HL-60 (cell line): ENCODE measurements at regions not wholly inside any gene's neighbourhood (a gene's known extent, or its start where the extent isn't known, plus 50 kb on each side); places are given as distances from the start of the nearest gene placed in this dataset.

Source experiments
- DNase-seq, 2 experiments: peaks; one replicate each; pipeline ENCODE4 v3.0.0-alpha.2; 2010 to 2020; ENCODE audit warnings: low read depth in 1 of 2, low spot score in 1 of 2
- H3K27ac ChIP-seq: fragments of 250-450 bp; sonication (Bioruptor Pico); replicated peaks from 2 replicates; pipeline ENCODE4 v1.5.1; 2020; ENCODE audit warnings: mild to moderate bottlenecking, moderate library complexity
- H3K27me3 ChIP-seq: fragments of 250-450 bp; sonication (Bioruptor Pico); 2 replicates; pipeline ENCODE4 v1.5.1; 2021; ENCODE audit warnings: mild to moderate bottlenecking, moderate library complexity; ENCODE audit not compliant: insufficient read depth, poor library complexity, severe bottlenecking
- H3K4me3 ChIP-seq: replicated peaks from 2 replicates; pipeline ENCODE4 v1.5.1; 2011; ENCODE audit warnings: mild to moderate bottlenecking, control low read depth, low read length; ENCODE audit not compliant: insufficient read depth
- GABPA ChIP-seq: IDR thresholded peaks from 2 replicates; pipeline ENCODE4 v1.6.1; 2012; ENCODE audit warnings: low read depth
- POLR2AphosphoS5 ChIP-seq: IDR thresholded peaks from 2 replicates; pipeline ENCODE4 v1.6.1; 2012; ENCODE audit warnings: low read depth
- SPI1 ChIP-seq: IDR thresholded peaks from 2 replicates; pipeline ENCODE4 v1.6.1; 2012; ENCODE audit warnings: low read depth, mild to moderate bottlenecking, borderline replicate concordance
- TF ChIP-seq, protein P1 (sequence below): IDR thresholded peaks from one replicate; pipeline ENCODE4 v1.5.1; 2011; ENCODE audit warnings: low read length, control low read depth, inconsistent platforms; ENCODE audit not compliant: insufficient read depth
- TF ChIP-seq, protein P2 (sequence below): IDR thresholded peaks from 2 replicates; pipeline ENCODE4 v1.6.1; 2012; ENCODE audit warnings: low read depth; ENCODE audit not compliant: insufficient replicate concordance

DNA sequence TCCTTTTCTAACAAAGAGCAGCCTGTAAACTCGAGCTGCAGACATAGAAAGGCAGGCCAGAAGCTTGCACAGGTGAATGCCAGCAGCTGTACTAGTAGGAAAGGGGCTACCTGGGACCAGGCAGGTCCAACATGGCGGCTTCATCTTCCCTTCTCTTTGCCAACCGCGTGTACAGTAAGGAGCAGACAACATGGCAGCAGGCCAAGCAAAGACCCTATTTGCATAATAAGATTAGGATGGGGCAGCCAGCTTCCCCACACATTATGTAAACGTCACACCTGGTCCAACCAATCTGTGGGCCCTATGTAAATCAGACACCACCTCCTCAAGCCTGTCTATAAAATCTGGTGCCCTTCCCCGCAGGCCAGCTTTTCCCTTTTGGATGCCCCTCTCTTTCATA is 1186.5 kb upstream of the AUTS2 start:
- no peak overlapping the region for H3K4me3 ChIP-seq
- no peak overlapping the region for H3K27ac ChIP-seq
- TF ChIP-seq, protein P1, sequence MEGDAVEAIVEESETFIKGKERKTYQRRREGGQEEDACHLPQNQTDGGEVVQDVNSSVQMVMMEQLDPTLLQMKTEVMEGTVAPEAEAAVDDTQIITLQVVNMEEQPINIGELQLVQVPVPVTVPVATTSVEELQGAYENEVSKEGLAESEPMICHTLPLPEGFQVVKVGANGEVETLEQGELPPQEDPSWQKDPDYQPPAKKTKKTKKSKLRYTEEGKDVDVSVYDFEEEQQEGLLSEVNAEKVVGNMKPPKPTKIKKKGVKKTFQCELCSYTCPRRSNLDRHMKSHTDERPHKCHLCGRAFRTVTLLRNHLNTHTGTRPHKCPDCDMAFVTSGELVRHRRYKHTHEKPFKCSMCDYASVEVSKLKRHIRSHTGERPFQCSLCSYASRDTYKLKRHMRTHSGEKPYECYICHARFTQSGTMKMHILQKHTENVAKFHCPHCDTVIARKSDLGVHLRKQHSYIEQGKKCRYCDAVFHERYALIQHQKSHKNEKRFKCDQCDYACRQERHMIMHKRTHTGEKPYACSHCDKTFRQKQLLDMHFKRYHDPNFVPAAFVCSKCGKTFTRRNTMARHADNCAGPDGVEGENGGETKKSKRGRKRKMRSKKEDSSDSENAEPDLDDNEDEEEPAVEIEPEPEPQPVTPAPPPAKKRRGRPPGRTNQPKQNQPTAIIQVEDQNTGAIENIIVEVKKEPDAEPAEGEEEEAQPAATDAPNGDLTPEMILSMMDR = no peak
- TF ChIP-seq POLR2AphosphoS5 (no peak), GABPA (no peak), SPI1 (no peak)
- TF ChIP-seq, protein P2, sequence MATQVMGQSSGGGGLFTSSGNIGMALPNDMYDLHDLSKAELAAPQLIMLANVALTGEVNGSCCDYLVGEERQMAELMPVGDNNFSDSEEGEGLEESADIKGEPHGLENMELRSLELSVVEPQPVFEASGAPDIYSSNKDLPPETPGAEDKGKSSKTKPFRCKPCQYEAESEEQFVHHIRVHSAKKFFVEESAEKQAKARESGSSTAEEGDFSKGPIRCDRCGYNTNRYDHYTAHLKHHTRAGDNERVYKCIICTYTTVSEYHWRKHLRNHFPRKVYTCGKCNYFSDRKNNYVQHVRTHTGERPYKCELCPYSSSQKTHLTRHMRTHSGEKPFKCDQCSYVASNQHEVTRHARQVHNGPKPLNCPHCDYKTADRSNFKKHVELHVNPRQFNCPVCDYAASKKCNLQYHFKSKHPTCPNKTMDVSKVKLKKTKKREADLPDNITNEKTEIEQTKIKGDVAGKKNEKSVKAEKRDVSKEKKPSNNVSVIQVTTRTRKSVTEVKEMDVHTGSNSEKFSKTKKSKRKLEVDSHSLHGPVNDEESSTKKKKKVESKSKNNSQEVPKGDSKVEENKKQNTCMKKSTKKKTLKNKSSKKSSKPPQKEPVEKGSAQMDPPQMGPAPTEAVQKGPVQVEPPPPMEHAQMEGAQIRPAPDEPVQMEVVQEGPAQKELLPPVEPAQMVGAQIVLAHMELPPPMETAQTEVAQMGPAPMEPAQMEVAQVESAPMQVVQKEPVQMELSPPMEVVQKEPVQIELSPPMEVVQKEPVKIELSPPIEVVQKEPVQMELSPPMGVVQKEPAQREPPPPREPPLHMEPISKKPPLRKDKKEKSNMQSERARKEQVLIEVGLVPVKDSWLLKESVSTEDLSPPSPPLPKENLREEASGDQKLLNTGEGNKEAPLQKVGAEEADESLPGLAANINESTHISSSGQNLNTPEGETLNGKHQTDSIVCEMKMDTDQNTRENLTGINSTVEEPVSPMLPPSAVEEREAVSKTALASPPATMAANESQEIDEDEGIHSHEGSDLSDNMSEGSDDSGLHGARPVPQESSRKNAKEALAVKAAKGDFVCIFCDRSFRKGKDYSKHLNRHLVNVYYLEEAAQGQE = no peak
- H3K27me3 ChIP-seq = no peaks in the 10 kb centered on the region
- DNase-seq = no peak

DNA sequence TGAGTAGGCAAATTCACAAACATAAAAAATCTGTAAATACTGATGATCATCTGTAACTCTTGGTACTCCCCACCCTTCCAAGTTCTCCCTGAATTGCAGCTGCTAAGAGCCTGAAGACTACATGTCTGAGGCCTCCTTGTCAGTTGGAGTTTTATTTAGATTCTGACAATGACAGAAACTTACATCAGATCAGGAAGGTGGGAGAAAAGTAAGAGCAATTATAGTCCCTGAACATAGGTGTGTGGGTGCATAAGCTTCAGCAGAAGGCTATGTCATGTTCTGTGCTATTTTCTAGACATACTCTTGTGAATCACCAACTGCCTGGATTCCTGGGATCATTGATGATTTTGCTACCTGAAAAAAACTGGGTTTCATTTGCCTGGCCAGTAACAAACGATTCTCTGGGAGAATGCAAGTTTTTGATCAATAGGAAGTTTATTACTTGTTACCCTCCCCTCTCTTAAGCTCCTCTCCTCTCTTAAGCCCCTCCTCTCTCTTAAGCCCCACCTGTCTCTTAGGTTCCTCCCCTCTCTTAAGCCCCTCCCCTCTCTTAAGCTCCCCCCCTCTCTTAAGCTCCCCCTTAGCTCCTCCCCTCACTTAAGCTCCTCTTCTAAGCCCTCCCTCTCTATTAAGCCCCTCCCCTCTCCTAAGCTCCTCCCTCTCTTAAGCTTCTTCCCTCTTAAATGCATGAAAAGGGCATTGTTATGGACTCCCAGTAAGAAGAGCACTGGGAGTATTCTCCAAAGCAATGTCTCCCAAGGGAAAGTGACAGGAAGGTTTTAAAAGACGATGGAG is 1183.4 kb upstream of the AUTS2 start:
- TF ChIP-seq SPI1 = no peak
- TF ChIP-seq, protein P2 = no peak
- TF ChIP-seq POLR2AphosphoS5 = no peak
- no peak for TF ChIP-seq GABPA
- no peak overlapping the region for H3K27ac ChIP-seq
- H3K27me3 ChIP-seq = no peaks in the 10 kb centered on the region
- no peak overlapping the region for H3K4me3 ChIP-seq
- DNase-seq = no peak

DNA sequence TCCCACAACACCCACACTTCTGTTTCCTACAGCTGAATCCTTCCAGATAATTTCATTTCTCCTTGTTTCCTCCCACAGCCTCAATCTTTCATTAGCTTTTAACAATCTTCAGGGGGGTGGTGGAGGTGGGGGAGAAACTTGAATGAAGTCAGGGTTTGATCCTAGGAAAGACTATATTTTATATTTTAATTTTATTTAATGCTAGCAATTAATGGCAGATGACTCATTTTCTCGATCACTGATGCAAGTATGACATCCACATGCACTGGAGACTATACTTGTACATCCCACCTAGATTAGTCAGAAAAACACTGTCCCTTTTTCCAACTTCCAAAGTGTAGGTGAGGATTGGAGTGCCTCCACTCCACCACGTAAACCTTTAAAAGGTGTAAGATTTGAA is 1181.3 kb upstream of the AUTS2 start:
- Histone ChIP-seq H3K4me3 (no peak overlapping the region), H3K27me3 (no peaks in the 10 kb centered on the region), H3K27ac (no peak overlapping the region)
- TF ChIP-seq SPI1 = no peak
- TF ChIP-seq GABPA = no peak
- TF ChIP-seq POLR2AphosphoS5 = no peak
- TF ChIP-seq, protein P1 = no peak
- TF ChIP-seq, protein P2 = no peak
- DNase-seq = no peak
